Parathyroid adenoma (tissue), 2 donors: ENCODE measurements at regions not wholly inside any gene's neighbourhood (a gene's known extent, or its start where the extent isn't known, plus 50 kb on each side); places are given as distances from the start of the nearest gene placed in this dataset.

Experiments used
- H2AFZ ChIP-seq: fragments of 300-600 bp; sonication (generic); one replicate; pipeline ENCODE4 v1.7.0; 2017; ENCODE audit warnings: antibody characterized with exemption, mild to moderate bottlenecking
- H3K27ac ChIP-seq: fragments of 300-600 bp; sonication (generic); one replicate; pipeline ENCODE4 v1.7.0; 2017
- H3K27me3 ChIP-seq: fragments of 300-600 bp; sonication (generic); one replicate; pipeline ENCODE4 v1.7.0; 2017; ENCODE audit warnings: low read length; ENCODE audit not compliant: control insufficient read depth, insufficient read depth
- H3K36me3 ChIP-seq: fragments of 300-600 bp; sonication (generic); one replicate; pipeline ENCODE4 v1.7.0; 2017; ENCODE audit warnings: low read length; ENCODE audit not compliant: control insufficient read depth, insufficient read depth
- H3K4me1 ChIP-seq: fragments of 300-600 bp; sonication (generic); one replicate; pipeline ENCODE4 v1.7.0; 2017; ENCODE audit warnings: control low read depth
- H3K4me2 ChIP-seq: fragments of 300-600 bp; sonication (generic); one replicate; pipeline ENCODE4 v1.7.0; 2017; ENCODE audit warnings: low read length
- H3K4me3 ChIP-seq: fragments of 300-600 bp; sonication (generic); one replicate; pipeline ENCODE4 v1.7.0; 2017; ENCODE audit warnings: low read depth, low read length
- H3K79me2 ChIP-seq: fragments of 300-600 bp; sonication (generic); one replicate; pipeline ENCODE4 v1.7.0; 2017; ENCODE audit warnings: control low read depth
- H3K9ac ChIP-seq: fragments of 300-600 bp; sonication (generic); one replicate; pipeline ENCODE4 v1.7.0; 2017; ENCODE audit warnings: mild to moderate bottlenecking
- H3K9me3 ChIP-seq: fragments of 300-600 bp; sonication (generic); one replicate; pipeline ENCODE4 v1.7.0; 2017; ENCODE audit warnings: low read length; ENCODE audit not compliant: control insufficient read depth
- TF ChIP-seq, protein P1 (sequence below): fragments of 300-600 bp; sonication (generic); IDR thresholded peaks from one replicate; pipeline ENCODE4 v1.7.0; 2017; ENCODE audit warnings: antibody characterized with exemption, mild to moderate bottlenecking
- donor health status: primary hyperparathyroidism.

DNA sequence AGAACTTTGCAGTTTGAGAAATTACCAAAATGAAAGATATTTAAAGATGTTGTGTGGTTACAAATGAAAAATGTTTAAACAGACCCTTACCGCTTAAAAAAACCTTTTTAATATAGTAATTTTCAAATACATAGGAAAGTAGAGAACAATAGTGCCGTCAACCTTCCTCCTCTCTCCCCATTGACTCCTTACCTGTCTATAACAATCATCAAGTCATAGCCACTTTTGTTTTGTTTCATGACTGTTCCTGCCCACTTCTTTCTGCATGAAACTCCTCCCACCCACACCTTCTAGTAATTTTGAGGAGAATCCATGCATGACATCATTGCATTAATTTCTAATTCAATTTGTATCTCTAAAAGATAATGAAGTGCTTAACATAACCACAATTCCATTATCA, 76.5 kb upstream of the ATP8A1 start:
- Histone ChIP-seq H3K4me3 (no peak overlapping the region), H3K27me3 (no peaks in the 10 kb centered on the region), H3K4me2 (no peak overlapping the region), H3K9me3 (peaks cover 4% of the 10 kb centered on the region), H2AFZ (no peak overlapping the region), H3K27ac (no peak overlapping the region), H3K9ac (no peak overlapping the region), H3K36me3 (no peaks in the 10 kb centered on the region), H3K79me2 (no peaks in the 10 kb centered on the region), H3K4me1 (no peaks in the 10 kb centered on the region)
- TF ChIP-seq, protein P1, sequence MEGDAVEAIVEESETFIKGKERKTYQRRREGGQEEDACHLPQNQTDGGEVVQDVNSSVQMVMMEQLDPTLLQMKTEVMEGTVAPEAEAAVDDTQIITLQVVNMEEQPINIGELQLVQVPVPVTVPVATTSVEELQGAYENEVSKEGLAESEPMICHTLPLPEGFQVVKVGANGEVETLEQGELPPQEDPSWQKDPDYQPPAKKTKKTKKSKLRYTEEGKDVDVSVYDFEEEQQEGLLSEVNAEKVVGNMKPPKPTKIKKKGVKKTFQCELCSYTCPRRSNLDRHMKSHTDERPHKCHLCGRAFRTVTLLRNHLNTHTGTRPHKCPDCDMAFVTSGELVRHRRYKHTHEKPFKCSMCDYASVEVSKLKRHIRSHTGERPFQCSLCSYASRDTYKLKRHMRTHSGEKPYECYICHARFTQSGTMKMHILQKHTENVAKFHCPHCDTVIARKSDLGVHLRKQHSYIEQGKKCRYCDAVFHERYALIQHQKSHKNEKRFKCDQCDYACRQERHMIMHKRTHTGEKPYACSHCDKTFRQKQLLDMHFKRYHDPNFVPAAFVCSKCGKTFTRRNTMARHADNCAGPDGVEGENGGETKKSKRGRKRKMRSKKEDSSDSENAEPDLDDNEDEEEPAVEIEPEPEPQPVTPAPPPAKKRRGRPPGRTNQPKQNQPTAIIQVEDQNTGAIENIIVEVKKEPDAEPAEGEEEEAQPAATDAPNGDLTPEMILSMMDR: no peak

DNA sequence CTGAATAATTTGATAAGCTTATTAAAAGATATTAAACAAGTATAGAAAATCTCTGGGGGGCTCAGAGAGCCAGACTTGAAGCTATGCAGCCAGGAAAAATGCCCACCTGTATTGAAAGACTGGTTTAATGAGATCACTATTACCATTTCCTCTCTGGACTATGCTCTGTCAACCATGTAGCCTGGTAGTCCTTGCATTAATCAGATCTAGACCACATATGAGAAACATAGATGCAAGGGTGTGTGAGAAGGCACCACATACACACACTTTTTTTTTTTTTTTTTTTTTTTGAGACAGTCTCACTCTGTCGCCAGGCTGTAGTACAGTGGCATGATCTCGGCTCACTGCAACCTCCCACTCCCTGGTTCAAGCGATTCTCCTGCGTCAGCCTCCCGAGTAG, 75.9 kb upstream of the ATP8A1 start:
- TF ChIP-seq, protein P1: no peak
- no peaks in the 10 kb centered on the region for H3K36me3 ChIP-seq
- no peak overlapping the region for H3K9ac ChIP-seq

GRCh38 chr4:42729505-42730237, 72.8 kb upstream of the ATP8A1 start:
- no peaks in the 10 kb centered on the region for H3K36me3 ChIP-seq
- no peak overlapping the region for H3K9ac ChIP-seq
- H3K9me3 ChIP-seq: peaks cover 3% of the 10 kb centered on the region
- TF ChIP-seq, protein P1: no peak
- H3K27ac ChIP-seq: no peak overlapping the region
- no peaks in the 10 kb centered on the region for H3K4me1 ChIP-seq
- H3K4me2 ChIP-seq: no peak overlapping the region
- no peaks in the 10 kb centered on the region for H3K79me2 ChIP-seq
- H3K27me3 ChIP-seq: no peaks in the 10 kb centered on the region
- no peak overlapping the region for H2AFZ ChIP-seq
- H3K4me3 ChIP-seq: no peak overlapping the region

More for the DNA sequence above, 75.9 kb upstream of the ATP8A1 start:
- no peak overlapping the region for H3K27ac ChIP-seq
- H2AFZ ChIP-seq: no peak overlapping the region
- no peak overlapping the region for H3K4me2 ChIP-seq
- no peaks in the 10 kb centered on the region for H3K27me3 ChIP-seq
- H3K4me3 ChIP-seq: no peak overlapping the region
- H3K4me1 ChIP-seq: no peaks in the 10 kb centered on the region
- no peaks in the 10 kb centered on the region for H3K79me2 ChIP-seq
- peaks cover 3% of the 10 kb centered on the region for H3K9me3 ChIP-seq

- TF ChIP-seq, protein P1: no peak
- H3K36me3 ChIP-seq: no peaks in the 10 kb centered on the region
- no peaks in the 10 kb centered on the region for H3K27me3 ChIP-seq
- no peak overlapping the region for H2AFZ ChIP-seq
- no peak overlapping the region for H3K4me3 ChIP-seq
- no peaks in the 10 kb centered on the region for H3K4me1 ChIP-seq
- peaks cover 3% of the 10 kb centered on the region for H3K9me3 ChIP-seq
- H3K27ac ChIP-seq: no peak overlapping the region
- no peaks in the 10 kb centered on the region for H3K79me2 ChIP-seq
- H3K4me2 ChIP-seq: no peak overlapping the region
- H3K9ac ChIP-seq: no peak overlapping the region
Observed at GRCh38 chr4:42724451-42724850, 67.5 kb upstream of the ATP8A1 start.

- Histone ChIP-seq H3K9ac (no peak overlapping the region), H3K36me3 (no peaks in the 10 kb centered on the region), H3K4me3 (no peak overlapping the region), H3K4me2 (no peak overlapping the region), H3K4me1 (peaks cover 5% of the 10 kb centered on the region), H3K27ac (no peak overlapping the region), H3K79me2 (no peaks in the 10 kb centered on the region), H3K27me3 (no peaks in the 10 kb centered on the region), H3K9me3 (no peaks in the 10 kb centered on the region), H2AFZ (no peak overlapping the region)
- TF ChIP-seq, protein P1: no peak
Observed at GRCh38 chr4:42720533-42720932, 63.6 kb upstream of the ATP8A1 start.
